Liver (tissue), 8 donors: ENCODE measurements at regions not wholly inside any gene's neighbourhood (a gene's known extent, or its start where the extent isn't known, plus 50 kb on each side); places are given as distances from the start of the nearest gene placed in this dataset.

ENCODE experiments used
- DNase-seq: peaks from one replicate; pipeline ENCODE4 v3.0.0-alpha.2; 2017; ENCODE audit warnings: low spot score
- H3K27ac ChIP-seq, 2 donors: one replicate each; pipeline ENCODE4 v1.7.0; 2013; ENCODE audit warnings: inconsistent platforms in 2 of 2, low read length in 2 of 2, control low read depth in 1 of 2, low read depth in 1 of 2, mild to moderate bottlenecking in 1 of 2
- H3K27me3 ChIP-seq, 4 donors: one replicate each; pipeline versions ENCODE4 v1.6.1 to v1.7.0; 2013; ENCODE audit warnings: low read length in 3 of 4, inconsistent platforms in 1 of 4, mild to moderate bottlenecking in 1 of 4, moderate library complexity in 1 of 4; ENCODE audit not compliant: control insufficient read depth in 4 of 4, insufficient read depth in 4 of 4
- H3K36me3 ChIP-seq, 4 donors: one replicate each; pipeline versions ENCODE4 v1.6.1 to v1.7.0; 2013; ENCODE audit warnings: low read length in 3 of 4, mild to moderate bottlenecking in 3 of 4, low read depth in 1 of 4, moderate library complexity in 1 of 4; ENCODE audit not compliant: control insufficient read depth in 4 of 4, insufficient read depth in 3 of 4
- H3K4me1 ChIP-seq, 4 donors: one replicate each; pipeline versions ENCODE4 v1.6.1 to v1.7.0; 2013; ENCODE audit warnings: low read length in 3 of 4, mild to moderate bottlenecking in 3 of 4, moderate library complexity in 1 of 4; ENCODE audit not compliant: control insufficient read depth in 4 of 4, insufficient read depth in 4 of 4
- H3K4me3 ChIP-seq, 3 donors: one replicate each; pipeline versions ENCODE4 v1.6.1 to v1.7.0; 2013; ENCODE audit warnings: low read length in 3 of 3, control low read depth in 1 of 3, low read depth in 1 of 3, mild to moderate bottlenecking in 1 of 3
- H3K9ac ChIP-seq, 2 donors: one replicate each; pipeline ENCODE4 v1.7.0; 2013; ENCODE audit warnings: low read length in 2 of 2, mild to moderate bottlenecking in 2 of 2, moderate library complexity in 2 of 2, control low read depth in 1 of 2, low read depth in 1 of 2
- H3K9me3 ChIP-seq, 4 donors: one replicate each; pipeline versions ENCODE4 v1.6.1 to v1.7.0; 2013; ENCODE audit warnings: low read length in 3 of 4; ENCODE audit not compliant: control insufficient read depth in 4 of 4
- EGR1 ChIP-seq, 2 donors: IDR thresholded peaks; 2 replicates each; pipeline ENCODE4 v1.6.1; 2016 to 2018; ENCODE audit warnings: antibody characterized with exemption in 2 of 2, low read depth in 2 of 2
- FOXA1 ChIP-seq: IDR thresholded peaks from 2 replicates; pipeline ENCODE4 v1.6.1; 2016; ENCODE audit warnings: antibody characterized with exemption
- FOXA2 ChIP-seq: IDR thresholded peaks from 2 replicates; pipeline ENCODE4 v1.6.1; 2016; ENCODE audit warnings: antibody characterized with exemption
- GABPA ChIP-seq, 2 donors: IDR thresholded peaks in 1 of 2; conservative IDR thresholded peaks in 1 of 2; 2 replicates each; pipeline ENCODE4 v1.6.1; 2016; ENCODE audit warnings: antibody characterized with exemption in 2 of 2, mild to moderate bottlenecking in 1 of 2, moderate library complexity in 1 of 2
- HNF4A ChIP-seq, 2 donors: conservative IDR thresholded peaks; 2 replicates each; pipeline ENCODE4 v1.6.1; 2016; ENCODE audit warnings: antibody characterized with exemption in 2 of 2, mild to moderate bottlenecking in 2 of 2
- HNF4G ChIP-seq: IDR thresholded peaks from 2 replicates; pipeline ENCODE4 v1.6.1; 2016; ENCODE audit warnings: antibody characterized with exemption
- JUND ChIP-seq, 2 donors: IDR thresholded peaks; 2 replicates each; pipeline ENCODE4 v1.6.1; 2016; ENCODE audit warnings: antibody characterized with exemption in 2 of 2
- NR2F2 ChIP-seq: IDR thresholded peaks from 2 replicates; pipeline ENCODE4 v1.6.1; 2016; ENCODE audit warnings: antibody characterized with exemption
- RAD21 ChIP-seq, 2 donors: IDR thresholded peaks; 2 replicates each; pipeline ENCODE4 v1.6.1; 2016; ENCODE audit warnings: antibody characterized with exemption in 2 of 2, mild to moderate bottlenecking in 2 of 2
- RXRA ChIP-seq, 2 donors: IDR thresholded peaks; 2 replicates each; pipeline ENCODE4 v1.6.1; 2017 to 2018; ENCODE audit warnings: antibody characterized with exemption in 2 of 2, mild to moderate bottlenecking in 1 of 2
- SP1 ChIP-seq: IDR thresholded peaks from 2 replicates; pipeline ENCODE4 v1.6.1; 2018; ENCODE audit warnings: antibody characterized with exemption, mild to moderate bottlenecking
- TAF1 ChIP-seq: conservative IDR thresholded peaks from 2 replicates; pipeline ENCODE4 v1.6.1; 2016; ENCODE audit warnings: antibody characterized with exemption, mild to moderate bottlenecking
- WGBS: extraction: QIAGEN DNeasy Blood & Tissue Kit; methylation state at CpG from one replicate; pipeline ENCODE4 v1.1.7; 2013; 5-methylcytosine and 5-hydroxymethylcytosine counted together
- TF ChIP-seq, protein P1 (sequence below): IDR thresholded peaks from 2 replicates; pipeline ENCODE4 v1.6.1; 2016; ENCODE audit warnings: antibody characterized with exemption
- TF ChIP-seq, protein P2 (sequence below): IDR thresholded peaks from 2 replicates; pipeline ENCODE4 v1.6.1; 2016; ENCODE audit warnings: antibody characterized with exemption
- TF ChIP-seq, protein P3 (sequence below): IDR thresholded peaks from 2 replicates; pipeline ENCODE4 v1.6.1; 2016; ENCODE audit warnings: antibody characterized with exemption, mild to moderate bottlenecking
- TF ChIP-seq, protein P4 (sequence below): IDR thresholded peaks from 2 replicates; pipeline ENCODE4 v1.6.1; 2016; ENCODE audit warnings: antibody characterized with exemption
- TF ChIP-seq, protein P5 (sequence below): fragments of 150-350 bp; IDR thresholded peaks from 2 replicates; pipeline ENCODE4 v1.5.1; 2017; ENCODE audit warnings: improper control_type of control experiment, low read depth, low read length; ENCODE audit not compliant: missing input control
- donor health status: healthy.
- donor health status: healthy.
- donor health status: healthy.
- donor health status: healthy.
- donor health status: healthy.

DNA sequence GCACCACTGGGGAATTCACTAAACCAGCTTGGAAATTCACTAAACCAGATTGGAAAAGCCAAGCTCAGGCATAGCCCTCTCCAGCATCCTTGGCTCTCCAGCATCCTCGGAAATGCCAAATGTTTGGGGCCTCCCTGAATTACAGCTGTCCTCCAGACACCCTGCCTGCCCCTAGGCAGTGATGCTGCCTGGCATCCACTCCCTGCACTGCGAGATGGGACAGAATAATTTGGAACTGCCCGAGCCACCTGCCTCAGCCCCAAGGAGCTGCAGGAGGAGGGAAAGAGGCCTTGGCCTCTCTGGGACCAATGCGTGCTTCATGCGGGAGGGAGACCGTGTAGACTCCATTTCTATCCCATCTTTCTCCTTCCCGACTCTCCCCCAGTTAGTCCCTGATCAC, 64.3 kb downstream of the INSIG1 start:
- H3K9me3 ChIP-seq = no peaks in the 10 kb centered on the region
- H3K27me3 ChIP-seq = no peaks in the 10 kb centered on the region
- H3K4me1 ChIP-seq = peaks cover 0 to 4% (median 0%) of the 10 kb centered on the region in 4 donors
- TF ChIP-seq RXRA (IDR thresholded peaks at IDR 0.05) = no peak
- TF ChIP-seq, protein P1, sequence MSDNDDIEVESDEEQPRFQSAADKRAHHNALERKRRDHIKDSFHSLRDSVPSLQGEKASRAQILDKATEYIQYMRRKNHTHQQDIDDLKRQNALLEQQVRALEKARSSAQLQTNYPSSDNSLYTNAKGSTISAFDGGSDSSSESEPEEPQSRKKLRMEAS = no peak
- TF ChIP-seq JUND (IDR thresholded peaks at IDR 0.05) = no peak
- TF ChIP-seq, protein P2, sequence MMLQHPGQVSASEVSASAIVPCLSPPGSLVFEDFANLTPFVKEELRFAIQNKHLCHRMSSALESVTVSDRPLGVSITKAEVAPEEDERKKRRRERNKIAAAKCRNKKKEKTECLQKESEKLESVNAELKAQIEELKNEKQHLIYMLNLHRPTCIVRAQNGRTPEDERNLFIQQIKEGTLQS = no peak
- no peak for TF ChIP-seq GABPA (IDR thresholded peaks at IDR 0.05 in 1 of 2, conservative IDR thresholded peaks at IDR 0.05 in 1 of 2)
- TF ChIP-seq, protein P3, sequence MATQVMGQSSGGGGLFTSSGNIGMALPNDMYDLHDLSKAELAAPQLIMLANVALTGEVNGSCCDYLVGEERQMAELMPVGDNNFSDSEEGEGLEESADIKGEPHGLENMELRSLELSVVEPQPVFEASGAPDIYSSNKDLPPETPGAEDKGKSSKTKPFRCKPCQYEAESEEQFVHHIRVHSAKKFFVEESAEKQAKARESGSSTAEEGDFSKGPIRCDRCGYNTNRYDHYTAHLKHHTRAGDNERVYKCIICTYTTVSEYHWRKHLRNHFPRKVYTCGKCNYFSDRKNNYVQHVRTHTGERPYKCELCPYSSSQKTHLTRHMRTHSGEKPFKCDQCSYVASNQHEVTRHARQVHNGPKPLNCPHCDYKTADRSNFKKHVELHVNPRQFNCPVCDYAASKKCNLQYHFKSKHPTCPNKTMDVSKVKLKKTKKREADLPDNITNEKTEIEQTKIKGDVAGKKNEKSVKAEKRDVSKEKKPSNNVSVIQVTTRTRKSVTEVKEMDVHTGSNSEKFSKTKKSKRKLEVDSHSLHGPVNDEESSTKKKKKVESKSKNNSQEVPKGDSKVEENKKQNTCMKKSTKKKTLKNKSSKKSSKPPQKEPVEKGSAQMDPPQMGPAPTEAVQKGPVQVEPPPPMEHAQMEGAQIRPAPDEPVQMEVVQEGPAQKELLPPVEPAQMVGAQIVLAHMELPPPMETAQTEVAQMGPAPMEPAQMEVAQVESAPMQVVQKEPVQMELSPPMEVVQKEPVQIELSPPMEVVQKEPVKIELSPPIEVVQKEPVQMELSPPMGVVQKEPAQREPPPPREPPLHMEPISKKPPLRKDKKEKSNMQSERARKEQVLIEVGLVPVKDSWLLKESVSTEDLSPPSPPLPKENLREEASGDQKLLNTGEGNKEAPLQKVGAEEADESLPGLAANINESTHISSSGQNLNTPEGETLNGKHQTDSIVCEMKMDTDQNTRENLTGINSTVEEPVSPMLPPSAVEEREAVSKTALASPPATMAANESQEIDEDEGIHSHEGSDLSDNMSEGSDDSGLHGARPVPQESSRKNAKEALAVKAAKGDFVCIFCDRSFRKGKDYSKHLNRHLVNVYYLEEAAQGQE = no peak
- no peak for TF ChIP-seq NR2F2
- 94% methylated on average over 7 of the region's 7 CpGs for WGBS
- no peak overlapping the region for H3K27ac ChIP-seq
- no peak overlapping the region for H3K9ac ChIP-seq
- no peak for DNase-seq
- no peaks in the 10 kb centered on the region for H3K36me3 ChIP-seq
- H3K4me3 ChIP-seq = no peak overlapping the region

DNA sequence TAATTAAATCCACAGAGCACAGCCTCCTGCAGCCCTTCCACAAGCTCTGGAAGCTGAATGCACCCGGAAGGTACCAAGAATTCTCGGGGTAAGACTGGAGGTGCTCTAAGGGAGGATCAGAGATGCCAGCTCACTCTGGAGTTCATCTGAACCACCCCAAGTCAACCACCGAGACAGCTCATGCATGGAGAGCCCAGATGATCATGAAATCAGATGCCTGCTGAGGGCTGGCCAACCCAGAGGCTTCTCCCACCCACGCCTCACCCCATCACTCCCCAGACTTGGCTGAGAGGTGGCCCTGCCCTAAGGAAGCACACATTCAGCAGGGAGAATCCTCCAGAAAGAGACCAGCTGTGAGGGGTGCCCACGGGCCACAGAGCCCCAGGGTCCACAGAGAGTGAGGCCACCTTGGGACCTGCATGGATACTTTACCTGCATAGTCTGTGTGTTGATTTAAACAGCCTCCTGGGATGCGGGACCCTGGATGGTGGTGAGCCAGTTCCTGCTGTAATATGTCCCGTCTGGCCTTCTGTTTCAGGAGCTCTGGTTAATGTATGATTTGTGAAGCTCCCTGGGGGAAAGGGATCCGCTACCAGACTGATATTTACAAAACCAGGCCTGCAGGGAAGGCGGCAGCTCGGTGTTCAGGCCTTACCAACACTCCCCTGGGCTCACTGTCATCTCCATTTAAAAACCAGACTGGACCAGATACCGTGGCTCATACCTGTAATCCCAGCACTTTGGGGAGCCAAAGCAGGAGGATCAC, 64.9 kb downstream of the INSIG1 start:
- Histone ChIP-seq H3K27me3 (no peaks in the 10 kb centered on the region), H3K27ac (no peak overlapping the region), H3K9me3 (no peaks in the 10 kb centered on the region), H3K9ac (no peak overlapping the region), H3K4me1 (peaks cover 0 to 4% (median 0%) of the 10 kb centered on the region in 4 donors), H3K36me3 (no peaks in the 10 kb centered on the region), H3K4me3 (no peak overlapping the region)
- WGBS = 89% methylated on average over 11 of the region's 11 CpGs
- no peak for TF ChIP-seq TAF1
- no peak for TF ChIP-seq SP1
- TF ChIP-seq, protein P2 = no peak
- no peak for TF ChIP-seq GABPA (IDR thresholded peaks at IDR 0.05 in 1 of 2, conservative IDR thresholded peaks at IDR 0.05 in 1 of 2)
- TF ChIP-seq HNF4A (conservative IDR thresholded peaks at IDR 0.05) = no peak
- no peak for TF ChIP-seq EGR1 (IDR thresholded peaks at IDR 0.05; ENCODE audit: low read depth in 2 of 2)
- DNase-seq = no peak

DNA sequence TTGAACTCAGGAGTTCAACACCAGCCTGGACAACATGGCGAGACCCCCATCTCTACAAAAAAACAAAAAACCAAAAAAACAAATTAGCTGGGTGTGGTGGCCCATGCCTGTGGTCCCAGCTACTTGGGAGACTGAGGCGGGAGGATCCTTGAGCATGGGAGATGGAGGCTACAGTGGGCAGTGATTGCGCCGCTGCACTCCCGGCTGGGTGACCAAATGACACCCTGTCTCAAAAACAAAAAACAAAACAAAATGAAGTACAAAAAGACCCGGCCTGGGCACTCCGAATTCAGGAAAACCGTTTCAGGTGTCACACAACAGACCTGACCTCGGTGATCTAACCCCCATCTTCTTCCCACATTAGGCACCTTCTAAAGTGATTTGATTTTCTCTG, 65.5 kb downstream of the INSIG1 start:
- Histone ChIP-seq H3K27me3 (no peaks in the 10 kb centered on the region), H3K9me3 (no peaks in the 10 kb centered on the region), H3K36me3 (no peaks in the 10 kb centered on the region), H3K9ac (no peak overlapping the region), H3K4me1 (peaks cover 0 to 4% (median 0%) of the 10 kb centered on the region in 4 donors), H3K27ac (no peak overlapping the region), H3K4me3 (no peak overlapping the region)
- no peak for DNase-seq
- 93% methylated on average over 9 of the region's 9 CpGs for WGBS
- TF ChIP-seq FOXA1 (no peak), HNF4G (no peak), SP1 (no peak), HNF4A (conservative IDR thresholded peaks at IDR 0.05) (no peak), TAF1 (no peak), FOXA2 (no peak), RXRA (IDR thresholded peaks at IDR 0.05) (no peak), RAD21 (IDR thresholded peaks at IDR 0.05) (no peak), NR2F2 (no peak), JUND (IDR thresholded peaks at IDR 0.05) (no peak)
- TF ChIP-seq, protein P4, sequence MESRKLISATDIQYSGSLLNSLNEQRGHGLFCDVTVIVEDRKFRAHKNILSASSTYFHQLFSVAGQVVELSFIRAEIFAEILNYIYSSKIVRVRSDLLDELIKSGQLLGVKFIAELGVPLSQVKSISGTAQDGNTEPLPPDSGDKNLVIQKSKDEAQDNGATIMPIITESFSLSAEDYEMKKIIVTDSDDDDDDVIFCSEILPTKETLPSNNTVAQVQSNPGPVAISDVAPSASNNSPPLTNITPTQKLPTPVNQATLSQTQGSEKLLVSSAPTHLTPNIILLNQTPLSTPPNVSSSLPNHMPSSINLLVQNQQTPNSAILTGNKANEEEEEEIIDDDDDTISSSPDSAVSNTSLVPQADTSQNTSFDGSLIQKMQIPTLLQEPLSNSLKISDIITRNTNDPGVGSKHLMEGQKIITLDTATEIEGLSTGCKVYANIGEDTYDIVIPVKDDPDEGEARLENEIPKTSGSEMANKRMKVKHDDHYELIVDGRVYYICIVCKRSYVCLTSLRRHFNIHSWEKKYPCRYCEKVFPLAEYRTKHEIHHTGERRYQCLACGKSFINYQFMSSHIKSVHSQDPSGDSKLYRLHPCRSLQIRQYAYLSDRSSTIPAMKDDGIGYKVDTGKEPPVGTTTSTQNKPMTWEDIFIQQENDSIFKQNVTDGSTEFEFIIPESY = no peak
- TF ChIP-seq, protein P5, sequence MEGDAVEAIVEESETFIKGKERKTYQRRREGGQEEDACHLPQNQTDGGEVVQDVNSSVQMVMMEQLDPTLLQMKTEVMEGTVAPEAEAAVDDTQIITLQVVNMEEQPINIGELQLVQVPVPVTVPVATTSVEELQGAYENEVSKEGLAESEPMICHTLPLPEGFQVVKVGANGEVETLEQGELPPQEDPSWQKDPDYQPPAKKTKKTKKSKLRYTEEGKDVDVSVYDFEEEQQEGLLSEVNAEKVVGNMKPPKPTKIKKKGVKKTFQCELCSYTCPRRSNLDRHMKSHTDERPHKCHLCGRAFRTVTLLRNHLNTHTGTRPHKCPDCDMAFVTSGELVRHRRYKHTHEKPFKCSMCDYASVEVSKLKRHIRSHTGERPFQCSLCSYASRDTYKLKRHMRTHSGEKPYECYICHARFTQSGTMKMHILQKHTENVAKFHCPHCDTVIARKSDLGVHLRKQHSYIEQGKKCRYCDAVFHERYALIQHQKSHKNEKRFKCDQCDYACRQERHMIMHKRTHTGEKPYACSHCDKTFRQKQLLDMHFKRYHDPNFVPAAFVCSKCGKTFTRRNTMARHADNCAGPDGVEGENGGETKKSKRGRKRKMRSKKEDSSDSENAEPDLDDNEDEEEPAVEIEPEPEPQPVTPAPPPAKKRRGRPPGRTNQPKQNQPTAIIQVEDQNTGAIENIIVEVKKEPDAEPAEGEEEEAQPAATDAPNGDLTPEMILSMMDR = no peak
